SK-N-SH (cell line): ENCODE measurements at regions not wholly inside any gene's neighbourhood (a gene's known extent, or its start where the extent isn't known, plus 50 kb on each side); places are given as distances from the start of the nearest gene placed in this dataset.

Experiments
- EP300 ChIP-seq, 2 experiments: IDR thresholded peaks; 2 replicates each; pipeline versions ENCODE4 v1.4.0 to v1.6.1; 2012; ENCODE audit warnings: borderline replicate concordance in 1 of 2, low read depth in 1 of 2, low read length in 1 of 2
- FOXM1 ChIP-seq: IDR thresholded peaks from 2 replicates; pipeline ENCODE4 v1.4.0; 2012; ENCODE audit warnings: low read depth, mild to moderate bottlenecking
- POLR2AphosphoS5 ChIP-seq: IDR thresholded peaks from 2 replicates; pipeline ENCODE4 v1.6.1; 2012; ENCODE audit warnings: low read depth, low read length
- TAF1 ChIP-seq: IDR thresholded peaks from 2 replicates; pipeline ENCODE4 v1.6.1; 2012; ENCODE audit warnings: low read depth, mild to moderate bottlenecking, low read length, moderate library complexity, borderline replicate concordance
- TEAD4 ChIP-seq: IDR thresholded peaks from 2 replicates; pipeline ENCODE4 v1.4.0; 2012; ENCODE audit warnings: mild to moderate bottlenecking, borderline replicate concordance; ENCODE audit not compliant: insufficient read depth
- TF ChIP-seq, protein P1 (sequence below): fragments of 200-600 bp; sonication (generic); IDR thresholded peaks from 2 replicates; pipeline ENCODE4 v1.6.1; 2017; ENCODE audit warnings: antibody characterized with exemption, mild to moderate bottlenecking, moderate library complexity
- TF ChIP-seq, protein P2 (sequence below): IDR thresholded peaks from 2 replicates; pipeline ENCODE4; 2012

DNA sequence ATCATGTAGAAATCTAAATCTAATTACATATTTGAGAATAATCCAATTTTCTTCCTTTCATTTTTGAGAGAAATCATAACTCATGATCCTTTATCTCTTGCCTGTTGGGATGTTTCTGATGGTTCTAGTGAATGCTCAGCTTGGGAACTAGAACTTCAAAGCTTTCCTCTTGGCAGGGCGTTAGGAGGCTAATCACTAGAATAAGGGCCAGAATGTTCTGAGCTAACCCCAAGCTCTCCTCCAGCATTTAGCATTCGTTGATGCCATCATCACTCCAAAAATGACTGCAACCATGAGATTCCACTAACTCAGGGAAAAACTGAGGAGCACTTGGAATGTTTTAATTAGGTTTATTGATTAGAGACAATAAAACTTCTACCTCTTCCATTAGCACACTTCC, 93.9 kb upstream of the DPT start:
- TF ChIP-seq, protein P1, sequence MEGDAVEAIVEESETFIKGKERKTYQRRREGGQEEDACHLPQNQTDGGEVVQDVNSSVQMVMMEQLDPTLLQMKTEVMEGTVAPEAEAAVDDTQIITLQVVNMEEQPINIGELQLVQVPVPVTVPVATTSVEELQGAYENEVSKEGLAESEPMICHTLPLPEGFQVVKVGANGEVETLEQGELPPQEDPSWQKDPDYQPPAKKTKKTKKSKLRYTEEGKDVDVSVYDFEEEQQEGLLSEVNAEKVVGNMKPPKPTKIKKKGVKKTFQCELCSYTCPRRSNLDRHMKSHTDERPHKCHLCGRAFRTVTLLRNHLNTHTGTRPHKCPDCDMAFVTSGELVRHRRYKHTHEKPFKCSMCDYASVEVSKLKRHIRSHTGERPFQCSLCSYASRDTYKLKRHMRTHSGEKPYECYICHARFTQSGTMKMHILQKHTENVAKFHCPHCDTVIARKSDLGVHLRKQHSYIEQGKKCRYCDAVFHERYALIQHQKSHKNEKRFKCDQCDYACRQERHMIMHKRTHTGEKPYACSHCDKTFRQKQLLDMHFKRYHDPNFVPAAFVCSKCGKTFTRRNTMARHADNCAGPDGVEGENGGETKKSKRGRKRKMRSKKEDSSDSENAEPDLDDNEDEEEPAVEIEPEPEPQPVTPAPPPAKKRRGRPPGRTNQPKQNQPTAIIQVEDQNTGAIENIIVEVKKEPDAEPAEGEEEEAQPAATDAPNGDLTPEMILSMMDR: no peak
- TF ChIP-seq POLR2AphosphoS5 (no peak), TAF1 (no peak), TEAD4 (no peak), EP300 (IDR thresholded peaks at IDR 0.05; ENCODE audit: borderline replicate concordance in 1 of 2, low read depth in 1 of 2, low read length in 1 of 2) (no peak), FOXM1 (no peak)
- TF ChIP-seq, protein P2, sequence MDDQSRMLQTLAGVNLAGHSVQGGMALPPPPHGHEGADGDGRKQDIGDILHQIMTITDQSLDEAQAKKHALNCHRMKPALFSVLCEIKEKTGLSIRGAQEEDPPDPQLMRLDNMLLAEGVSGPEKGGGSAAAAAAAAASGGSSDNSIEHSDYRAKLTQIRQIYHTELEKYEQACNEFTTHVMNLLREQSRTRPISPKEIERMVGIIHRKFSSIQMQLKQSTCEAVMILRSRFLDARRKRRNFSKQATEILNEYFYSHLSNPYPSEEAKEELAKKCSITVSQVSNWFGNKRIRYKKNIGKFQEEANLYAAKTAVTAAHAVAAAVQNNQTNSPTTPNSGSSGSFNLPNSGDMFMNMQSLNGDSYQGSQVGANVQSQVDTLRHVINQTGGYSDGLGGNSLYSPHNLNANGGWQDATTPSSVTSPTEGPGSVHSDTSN: no peak
